VCaP (cell line): ENCODE measurements at regions not wholly inside any gene's neighbourhood (a gene's known extent, or its start where the extent isn't known, plus 50 kb on each side); places are given as distances from the start of the nearest gene placed in this dataset.

ENCODE experiments used
- H3K27ac ChIP-seq: fragments of 450-650 bp; 2 replicates; pipeline ENCODE4 v1.5.1; 2017
- CTCF ChIP-seq: fragments of 450-650 bp; conservative IDR thresholded peaks from 2 replicates; pipeline ENCODE4 v1.5.1; 2017; ENCODE audit warnings: mild to moderate bottlenecking, moderate library complexity

- no peak overlapping the region for H3K27ac ChIP-seq
- no peak for TF ChIP-seq CTCF
These were observed 436.8 kb upstream of the MYT1L start for GRCh38 chr2:2767837-2768236.

- no peak for TF ChIP-seq CTCF
These were observed 434.9 kb upstream of the MYT1L start for GRCh38 chr2:2765839-2766495.

GRCh38 chr2:2765176-2765800 lies 434.2 kb upstream of the MYT1L start:
- TF ChIP-seq CTCF = no peak
- no peak overlapping the region for H3K27ac ChIP-seq

More at GRCh38 chr2:2765839-2766495, 434.9 kb upstream of the MYT1L start:
- H3K27ac ChIP-seq = no peak overlapping the region

DNA sequence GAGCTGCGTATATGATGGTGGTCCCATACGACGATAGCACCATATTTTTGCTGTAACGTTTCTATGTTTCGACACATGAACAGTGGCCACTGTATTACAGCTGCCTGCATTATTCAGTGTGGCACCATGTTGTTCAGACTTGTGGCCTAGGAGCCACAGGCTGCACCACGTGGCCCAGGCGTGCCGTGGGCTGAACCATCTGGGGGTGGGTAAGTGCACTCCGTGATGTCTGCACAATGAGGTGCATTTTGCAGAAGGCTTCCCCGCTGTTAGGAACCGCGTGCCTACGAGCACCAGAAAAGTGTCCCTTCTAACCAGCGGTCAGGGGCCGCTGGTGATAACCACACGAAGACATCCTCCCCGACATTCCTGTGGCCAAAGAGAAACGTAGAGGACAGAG lies 433.7 kb upstream of the MYT1L start:
- TF ChIP-seq CTCF = no peak
- H3K27ac ChIP-seq = no peak overlapping the region

GRCh38 chr2:2764001-2764355 lies 432.9 kb upstream of the MYT1L start:
- H3K27ac ChIP-seq = no peak overlapping the region
- no peak for TF ChIP-seq CTCF

GRCh38 chr2:2763351-2764000 lies 432.4 kb upstream of the MYT1L start:
- TF ChIP-seq CTCF = no peak
- H3K27ac ChIP-seq = no peak overlapping the region

DNA sequence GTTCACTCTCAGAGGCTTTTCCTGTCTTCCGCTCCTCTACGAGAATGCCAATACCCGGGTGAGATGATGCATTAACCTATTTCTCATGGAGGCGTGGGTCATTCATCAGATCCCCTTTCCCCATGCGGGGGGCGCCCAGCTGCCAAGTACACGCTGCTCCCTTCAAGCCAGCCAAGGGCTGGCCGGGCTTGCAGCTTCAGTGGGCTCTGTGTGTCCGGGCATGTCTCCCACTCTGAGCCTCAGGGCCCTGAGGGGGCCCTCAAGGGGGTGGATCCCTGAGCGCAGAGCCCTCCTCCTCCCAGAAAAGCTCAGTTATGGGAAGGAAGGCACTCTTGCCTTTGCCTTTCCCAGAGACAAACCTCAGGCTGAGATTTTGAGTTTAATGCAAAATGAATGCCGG lies 431.8 kb upstream of the MYT1L start:
- H3K27ac ChIP-seq = no peak overlapping the region
- TF ChIP-seq CTCF = no peak
